ENCODE measurements at regions not wholly inside any gene's neighbourhood (a gene's known extent, or its start where the extent isn't known, plus 50 kb on each side); places are given as distances from the start of the nearest gene placed in this dataset.

- H3K4me3 ChIP-seq (replicated peaks; ENCODE audit: low read depth, low read length) = no peak overlapping the region
- DNase-seq (ENCODE audit: extremely low read depth, low read depth) = no peak
- no peak for TF ChIP-seq CTCF (IDR thresholded peaks at IDR 0.05; ENCODE audit: low read depth, low read length, missing control alignments)
Measured at GRCh38 chr5:87876616-87877015, 392.0 kb downstream of the TMEM161B start.

- H3K4me3 ChIP-seq (replicated peaks; ENCODE audit: low read depth, low read length) = no peak overlapping the region
- no peak for DNase-seq (ENCODE audit: extremely low read depth, low read depth)
- TF ChIP-seq CTCF (IDR thresholded peaks at IDR 0.05; ENCODE audit: low read depth, low read length, missing control alignments) = no peak
Measured at GRCh38 chr5:87872986-87873385, 395.7 kb downstream of the TMEM161B start.

GRCh38 chr5:87868792-87869191 is 399.9 kb downstream of the TMEM161B start:
- H3K4me3 ChIP-seq (replicated peaks; ENCODE audit: low read depth, low read length) = no peak overlapping the region
- TF ChIP-seq CTCF (IDR thresholded peaks at IDR 0.05; ENCODE audit: low read depth, low read length, missing control alignments) = no peak
- no peak for DNase-seq (ENCODE audit: extremely low read depth, low read depth)

- TF ChIP-seq CTCF (IDR thresholded peaks at IDR 0.05; ENCODE audit: low read depth, low read length, missing control alignments) = no peak
- no peak for DNase-seq (ENCODE audit: extremely low read depth, low read depth)
Measured at GRCh38 chr5:87867281-87867680, 401.4 kb downstream of the TMEM161B start.

GRCh38 chr5:87853541-87853940 is 415.1 kb downstream of the TMEM161B start:
- no peak for DNase-seq (ENCODE audit: extremely low read depth, low read depth)
- no peak overlapping the region for H3K4me3 ChIP-seq (replicated peaks; ENCODE audit: low read depth, low read length)
- TF ChIP-seq CTCF (IDR thresholded peaks at IDR 0.05; ENCODE audit: low read depth, low read length, missing control alignments) = no peak

More at GRCh38 chr5:87867281-87867680, 401.4 kb downstream of the TMEM161B start:
- H3K4me3 ChIP-seq (replicated peaks; ENCODE audit: low read depth, low read length) = no peak overlapping the region

GRCh38 chr5:87851603-87852002 is 417.0 kb downstream of the TMEM161B start:
- no peak overlapping the region for H3K4me3 ChIP-seq (replicated peaks; ENCODE audit: low read depth, low read length)
- no peak for TF ChIP-seq CTCF (IDR thresholded peaks at IDR 0.05; ENCODE audit: low read depth, low read length, missing control alignments)
- no peak for DNase-seq (ENCODE audit: extremely low read depth, low read depth)

GRCh38 chr5:87850843-87851242 is 417.8 kb downstream of the TMEM161B start:
- DNase-seq (ENCODE audit: extremely low read depth, low read depth) = no peak
- no peak overlapping the region for H3K4me3 ChIP-seq (replicated peaks; ENCODE audit: low read depth, low read length)
- TF ChIP-seq CTCF (IDR thresholded peaks at IDR 0.05; ENCODE audit: low read depth, low read length, missing control alignments) = no peak

All from HFF-Myc (cell line).